ENCODE measurements at regions not wholly inside any gene's neighbourhood (a gene's known extent, or its start where the extent isn't known, plus 50 kb on each side); places are given as distances from the start of the nearest gene placed in this dataset.

GRCh38 chr3:127441764-127442163, 148.8 kb downstream of the TPRA1 start:
- Histone ChIP-seq H4K20me1 (ENCODE audit: insufficient read depth, low read length) (no peaks in the 10 kb centered on the region), H3K4me1 (ENCODE audit: low read length) (no peaks in the 10 kb centered on the region), H3K27ac (ENCODE audit: low read length) (no peak overlapping the region), H3K36me3 (replicated peaks; ENCODE audit: low read depth, low read length) (no peaks in the 10 kb centered on the region), H3K4me2 (ENCODE audit: low read length) (no peak overlapping the region), H3K9me3 (ENCODE audit: insufficient read depth, low read length) (no peaks in the 10 kb centered on the region), H2AFZ (ENCODE audit: low read depth, low read length) (no peak overlapping the region), H3K79me2 (ENCODE audit: low read length) (no peaks in the 10 kb centered on the region), H3K4me3 (ENCODE audit: low read length) (no peak overlapping the region), H3K27me3 (ENCODE audit: low read depth, low read length) (0 out of 2 replicates have a peak, but pooled peaks cover 6% of the 10 kb centered on the region), H3K9ac (ENCODE audit: low read length) (no peak overlapping the region)
- no peak for TF ChIP-seq CTCF (IDR thresholded peaks at IDR 0.05; ENCODE audit: low read depth, low read length)
- no peak for TF ChIP-seq EZH2phosphoT487 (IDR thresholded peaks at IDR 0.05; ENCODE audit: low read depth)

GRCh38 chr3:127440384-127440783, 150.1 kb downstream of the TPRA1 start:
- Histone ChIP-seq H3K27ac (ENCODE audit: low read length) (no peak overlapping the region), H3K36me3 (replicated peaks; ENCODE audit: low read depth, low read length) (no peaks in the 10 kb centered on the region), H3K4me2 (ENCODE audit: low read length) (no peak overlapping the region), H4K20me1 (ENCODE audit: insufficient read depth, low read length) (no peaks in the 10 kb centered on the region), H3K4me3 (ENCODE audit: low read length) (no peak overlapping the region), H3K9ac (ENCODE audit: low read length) (no peak overlapping the region), H2AFZ (ENCODE audit: low read depth, low read length) (no peak overlapping the region), H3K79me2 (ENCODE audit: low read length) (no peaks in the 10 kb centered on the region), H3K4me1 (ENCODE audit: low read length) (no peaks in the 10 kb centered on the region), H3K27me3 (ENCODE audit: low read depth, low read length) (peaks cover 18% of the 10 kb centered on the region), H3K9me3 (ENCODE audit: insufficient read depth, low read length) (no peaks in the 10 kb centered on the region)
- no peak for TF ChIP-seq CTCF (IDR thresholded peaks at IDR 0.05; ENCODE audit: low read depth, low read length)

GRCh38 chr3:127439621-127440020, 150.9 kb downstream of the TPRA1 start:
- H3K36me3 ChIP-seq (replicated peaks; ENCODE audit: low read depth, low read length), result no peaks in the 10 kb centered on the region
- no peak overlapping the region for H3K4me2 ChIP-seq (ENCODE audit: low read length)
- H3K9ac ChIP-seq (ENCODE audit: low read length), result no peak overlapping the region
- H3K79me2 ChIP-seq (ENCODE audit: low read length), result no peaks in the 10 kb centered on the region
- no peak overlapping the region for H3K27ac ChIP-seq (ENCODE audit: low read length)
- no peak for TF ChIP-seq EZH2phosphoT487 (IDR thresholded peaks at IDR 0.05; ENCODE audit: low read depth)
- TF ChIP-seq CTCF (IDR thresholded peaks at IDR 0.05; ENCODE audit: low read depth, low read length), result no peak
- no peak overlapping the region for H2AFZ ChIP-seq (ENCODE audit: low read depth, low read length)
- H3K4me1 ChIP-seq (ENCODE audit: low read length), result no peaks in the 10 kb centered on the region
- H3K9me3 ChIP-seq (ENCODE audit: insufficient read depth, low read length), result no peaks in the 10 kb centered on the region
- H4K20me1 ChIP-seq (ENCODE audit: insufficient read depth, low read length), result no peaks in the 10 kb centered on the region
- no peak overlapping the region for H3K4me3 ChIP-seq (ENCODE audit: low read length)
- peaks cover 18% of the 10 kb centered on the region for H3K27me3 ChIP-seq (ENCODE audit: low read depth, low read length)

GRCh38 chr3:127438951-127439350, 151.1 kb upstream of the PRR20G start:
- no peaks in the 10 kb centered on the region for H3K9me3 ChIP-seq (ENCODE audit: insufficient read depth, low read length)
- no peaks in the 10 kb centered on the region for H4K20me1 ChIP-seq (ENCODE audit: insufficient read depth, low read length)
- TF ChIP-seq EZH2phosphoT487 (IDR thresholded peaks at IDR 0.05; ENCODE audit: low read depth) (no peak), CTCF (IDR thresholded peaks at IDR 0.05; ENCODE audit: low read depth, low read length) (no peak)
- H2AFZ ChIP-seq (ENCODE audit: low read depth, low read length), result no peak overlapping the region
- H3K36me3 ChIP-seq (replicated peaks; ENCODE audit: low read depth, low read length), result no peaks in the 10 kb centered on the region
- no peaks in the 10 kb centered on the region for H3K79me2 ChIP-seq (ENCODE audit: low read length)
- no peak overlapping the region for H3K4me3 ChIP-seq (ENCODE audit: low read length)
- peaks cover 18% of the 10 kb centered on the region for H3K27me3 ChIP-seq (ENCODE audit: low read depth, low read length)
- no peak overlapping the region for H3K27ac ChIP-seq (ENCODE audit: low read length)
- H3K4me1 ChIP-seq (ENCODE audit: low read length), result no peaks in the 10 kb centered on the region
- H3K9ac ChIP-seq (ENCODE audit: low read length), result no peak overlapping the region
- no peak overlapping the region for H3K4me2 ChIP-seq (ENCODE audit: low read length)
